ENCODE measurements at regions not wholly inside any gene's neighbourhood (a gene's known extent, or its start where the extent isn't known, plus 50 kb on each side); places are given as distances from the start of the nearest gene placed in this dataset.

- H3K4me3 ChIP-seq: no peak overlapping the region
- H3K9me3 ChIP-seq: no peaks in the 10 kb centered on the region
- H3K27me3 ChIP-seq: no peaks in the 10 kb centered on the region
- no peaks in the 10 kb centered on the region for H3K36me3 ChIP-seq
- intact Hi-C loops (cut with DNase I; ENCODE audit: low total_unique reads): no loop called here
- TF ChIP-seq POLR2AphosphoS5 (IDR thresholded peaks at IDR 0.05) (no peak), EP300 (IDR thresholded peaks at IDR 0.05) (no peak), POLR2A (IDR thresholded peaks at IDR 0.05) (no peak), CTCF (IDR thresholded peaks at IDR 0.05) (no peak)
- no peak overlapping the region for H3K27ac ChIP-seq
- WGBS, 5 donors: 72 to 78% (median 73%) methylated on average over 23 of the region's 23 CpGs
- no peaks in the 10 kb centered on the region for H3K4me1 ChIP-seq
- no peak for DNase-seq
Measured at GRCh38 chr9:78857373-78858225, 560.7 kb downstream of the PSAT1 start.

GRCh38 chr9:78858266-78858665 is 561.3 kb downstream of the PSAT1 start:
- no peak for DNase-seq
- Histone ChIP-seq H3K27me3 (no peaks in the 10 kb centered on the region), H3K36me3 (no peaks in the 10 kb centered on the region), H3K27ac (no peak overlapping the region), H3K9me3 (no peaks in the 10 kb centered on the region), H3K4me1 (no peaks in the 10 kb centered on the region), H3K4me3 (no peak overlapping the region)
- WGBS, 5 donors: 42 to 67% (median 43%) methylated on average over 1 of the region's 1 CpG
- intact Hi-C loops (cut with DNase I; ENCODE audit: low total_unique reads): no loop called here
- TF ChIP-seq POLR2A (IDR thresholded peaks at IDR 0.05): no peak
- no peak for TF ChIP-seq POLR2AphosphoS5 (IDR thresholded peaks at IDR 0.05)
- TF ChIP-seq CTCF (IDR thresholded peaks at IDR 0.05): no peak
- no peak for TF ChIP-seq EP300 (IDR thresholded peaks at IDR 0.05)

DNA sequence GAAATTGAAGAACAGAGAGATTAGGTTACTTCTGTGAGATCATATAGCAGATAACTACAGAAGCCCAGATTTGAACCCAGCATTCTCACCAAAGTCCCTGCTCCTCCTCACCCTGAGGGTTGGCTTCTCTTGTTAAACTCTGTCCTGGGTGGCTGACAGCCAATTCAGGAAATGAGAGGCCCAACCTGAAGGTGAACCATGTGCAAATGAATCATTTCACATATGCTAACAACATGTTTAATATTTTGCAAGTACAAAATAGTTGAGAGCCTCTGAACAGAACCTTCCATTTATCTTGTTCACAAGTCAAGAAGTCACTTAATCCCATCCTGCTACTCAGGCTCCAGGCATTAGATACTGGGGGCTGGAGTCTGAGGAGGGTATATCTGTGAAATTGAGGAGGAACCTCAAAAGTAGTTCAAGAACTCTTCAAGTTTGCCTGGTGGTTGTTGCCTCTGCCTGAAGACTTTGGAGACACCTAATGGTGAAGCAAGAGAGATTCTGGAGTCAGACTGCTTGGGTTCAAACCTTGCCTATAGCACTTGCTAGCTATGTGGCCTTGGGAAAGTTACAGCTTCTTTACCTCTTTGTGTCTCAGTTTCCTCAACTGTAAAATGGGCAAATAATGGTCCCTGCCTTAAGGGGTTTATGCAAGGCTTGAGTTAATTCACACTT is 564.0 kb downstream of the PSAT1 start:
- H3K4me3 ChIP-seq: no peak overlapping the region
- intact Hi-C loops (cut with DNase I; ENCODE audit: low total_unique reads): no loop called here
- H3K36me3 ChIP-seq: no peaks in the 10 kb centered on the region
- no peak overlapping the region for H3K27ac ChIP-seq
- TF ChIP-seq POLR2AphosphoS5 (IDR thresholded peaks at IDR 0.05): no peak
- no peak for TF ChIP-seq EP300 (IDR thresholded peaks at IDR 0.05)
- TF ChIP-seq POLR2A (IDR thresholded peaks at IDR 0.05): no peak
- TF ChIP-seq CTCF (IDR thresholded peaks at IDR 0.05): no peak
- no peaks in the 10 kb centered on the region for H3K9me3 ChIP-seq
- H3K4me1 ChIP-seq: no peaks in the 10 kb centered on the region
- DNase-seq: no peak
- no peaks in the 10 kb centered on the region for H3K27me3 ChIP-seq

DNA sequence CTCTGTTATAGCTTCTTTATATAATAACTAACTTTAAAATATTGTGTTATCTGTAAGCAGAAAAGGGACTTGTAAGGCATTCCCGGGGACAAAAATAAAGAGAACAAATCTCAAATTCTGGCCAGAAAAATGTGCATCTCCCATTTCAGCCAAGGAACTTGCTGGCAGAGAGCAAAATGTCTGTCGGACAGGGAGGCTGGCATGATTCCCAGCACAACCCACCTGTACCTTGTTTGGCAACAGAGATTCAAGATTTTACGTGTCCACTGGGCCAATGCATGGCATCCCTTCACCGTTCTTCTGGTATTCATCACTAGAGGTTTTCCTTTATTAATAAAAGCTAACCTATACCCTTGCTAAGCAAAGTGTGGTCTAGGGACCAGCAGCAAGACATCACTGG is 566.6 kb downstream of the PSAT1 start:
- no peak for DNase-seq
- Histone ChIP-seq H3K36me3 (no peaks in the 10 kb centered on the region), H3K27me3 (no peaks in the 10 kb centered on the region), H3K4me3 (no peak overlapping the region), H3K4me1 (no peaks in the 10 kb centered on the region), H3K9me3 (no peaks in the 10 kb centered on the region), H3K27ac (no peak overlapping the region)
- intact Hi-C loops (cut with DNase I; ENCODE audit: low total_unique reads): no loop called here
- no peak for TF ChIP-seq EP300 (IDR thresholded peaks at IDR 0.05)
- no peak for TF ChIP-seq CTCF (IDR thresholded peaks at IDR 0.05)
- TF ChIP-seq POLR2AphosphoS5 (IDR thresholded peaks at IDR 0.05): no peak
- TF ChIP-seq POLR2A (IDR thresholded peaks at IDR 0.05): no peak
- 60 to 88% (median 77%) methylated on average over 4 of the region's 4 CpGs for WGBS, 5 donors

All from stomach (tissue), 8 donors.